Right forelimb (tissue), 1 donor: ENCODE measurements at regions not wholly inside any gene's neighbourhood (a gene's known extent, or its start where the extent isn't known, plus 50 kb on each side); places are given as distances from the start of the nearest gene placed in this dataset.

Experiments used
- DNase-seq: peaks from one replicate; pipeline ENCODE4 v3.0.0-alpha.2; 2018

- no peak for DNase-seq
These were observed 119.8 kb downstream of the TMEM132E start for GRCh38 chr17:34699181-34699580.

DNA sequence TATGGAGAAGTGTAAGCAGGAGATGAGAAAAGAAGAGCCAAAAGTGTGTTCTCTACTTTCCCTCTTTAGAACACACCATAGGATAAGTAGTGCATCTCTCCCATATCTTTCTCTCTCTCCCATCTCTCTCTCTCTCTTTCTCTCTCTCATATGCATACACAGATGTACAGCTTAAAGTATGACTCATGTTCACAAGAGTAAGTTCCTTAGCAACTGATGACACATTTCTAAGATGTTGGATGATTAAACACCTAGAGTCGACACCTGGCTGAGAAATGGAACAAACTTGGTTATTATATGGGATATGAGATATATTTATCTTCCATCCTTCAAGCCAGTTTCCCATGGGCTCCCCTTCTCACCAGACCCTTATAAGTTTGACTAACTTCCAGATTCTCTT, 113.5 kb downstream of the TMEM132E start:
- no peak for DNase-seq
